MM.1S (cell line): ENCODE measurements at regions not wholly inside any gene's neighbourhood (a gene's known extent, or its start where the extent isn't known, plus 50 kb on each side); places are given as distances from the start of the nearest gene placed in this dataset.

Experiments used
- DNase-seq: peaks from one replicate; pipeline ENCODE4 v3.0.0-alpha.2; 2015
- H2AFZ ChIP-seq: fragments of 300-600 bp; sonication (generic); 2 replicates; pipeline ENCODE4 v1.6.0; 2016; ENCODE audit warnings: antibody characterized with exemption, low read length
- H3F3A ChIP-seq: fragments of 300-600 bp; sonication (generic); 2 replicates; pipeline ENCODE4 v1.6.1; 2016; ENCODE audit warnings: mild to moderate bottlenecking, antibody characterized with exemption, low read length, moderate library complexity, mixed read lengths; ENCODE audit not compliant: insufficient read depth
- H3K27ac ChIP-seq: fragments of 300-600 bp; sonication (generic); 2 replicates; pipeline ENCODE4 v1.5.1; 2016; ENCODE audit warnings: mild to moderate bottlenecking, low read length
- H3K27me3 ChIP-seq: fragments of 300-600 bp; sonication (generic); replicated peaks from 2 replicates; pipeline ENCODE4 v1.6.0; 2016; ENCODE audit warnings: low read length; ENCODE audit not compliant: insufficient read depth
- H3K36me3 ChIP-seq: fragments of 300-600 bp; sonication (generic); replicated peaks from 2 replicates; pipeline ENCODE4 v1.6.1; 2016; ENCODE audit warnings: mild to moderate bottlenecking, low read length, mixed read lengths; ENCODE audit not compliant: insufficient read depth
- H3K4me1 ChIP-seq: fragments of 300-600 bp; sonication (generic); 2 replicates; pipeline ENCODE4 v1.6.1; 2016; ENCODE audit warnings: low read length, mixed read lengths
- H3K4me2 ChIP-seq: fragments of 300-600 bp; sonication (generic); 2 replicates; pipeline ENCODE4 v1.6.0; 2016; ENCODE audit warnings: low read depth, low read length
- H3K4me3 ChIP-seq: fragments of 300-600 bp; sonication (generic); 2 replicates; pipeline ENCODE4 v1.5.1; 2016; ENCODE audit warnings: low read length, mixed read lengths
- H3K79me2 ChIP-seq: fragments of 300-600 bp; sonication (generic); 2 replicates; pipeline ENCODE4 v1.6.1; 2016; ENCODE audit warnings: mixed run types, low read length, mixed read lengths
- H3K9ac ChIP-seq: fragments of 300-600 bp; sonication (generic); 2 replicates; pipeline ENCODE4 v1.6.1; 2016; ENCODE audit warnings: low read length, mixed read lengths
- H3K9me2 ChIP-seq: fragments of 300-600 bp; sonication (generic); replicated peaks from 2 replicates; pipeline ENCODE4 v1.6.1; 2016; ENCODE audit warnings: mild to moderate bottlenecking, low read length, mixed read lengths; ENCODE audit not compliant: insufficient read depth
- H3K9me3 ChIP-seq: fragments of 300-600 bp; sonication (generic); replicated peaks from 2 replicates; pipeline ENCODE4 v1.6.1; 2016; ENCODE audit warnings: mild to moderate bottlenecking, low read length, mixed read lengths; ENCODE audit not compliant: insufficient read depth
- H4K20me1 ChIP-seq: fragments of 300-600 bp; sonication (generic); 2 replicates; pipeline ENCODE4 v1.6.1; 2016; ENCODE audit warnings: mild to moderate bottlenecking, low read length, moderate library complexity, mixed read lengths; ENCODE audit not compliant: insufficient read depth
- EZH2 ChIP-seq: fragments of 300-600 bp; sonication (generic); optimal IDR thresholded peaks from 2 replicates; pipeline ENCODE3; 2017; ENCODE audit warnings: low read depth, mild to moderate bottlenecking, antibody characterized with exemption, low read length, mixed read lengths
- EZH2phosphoT487 ChIP-seq: fragments of 300-600 bp; sonication (generic); IDR thresholded peaks from 2 replicates; pipeline ENCODE4 v1.6.1; 2018; ENCODE audit warnings: antibody characterized with exemption, low read length
- TF ChIP-seq, protein P1 (sequence below): fragments of 300-600 bp; sonication (generic); IDR thresholded peaks from 2 replicates; pipeline ENCODE4 v1.5.1; 2016; ENCODE audit warnings: antibody characterized with exemption, low read length, mixed read lengths

GRCh38 chr5:104763216-104763615 lies 1200.6 kb upstream of the NUDT12 start:
- H4K20me1 ChIP-seq, result no peaks in the 10 kb centered on the region
- H3K4me1 ChIP-seq, result no peaks in the 10 kb centered on the region
- DNase-seq, result no peak
- H3K9me3 ChIP-seq, result no peaks in the 10 kb centered on the region
- H3K27me3 ChIP-seq, result no peaks in the 10 kb centered on the region
- H3K4me3 ChIP-seq, result no peak overlapping the region
- H3K4me2 ChIP-seq, result no peak overlapping the region
- H3K36me3 ChIP-seq, result no peaks in the 10 kb centered on the region
- no peak overlapping the region for H2AFZ ChIP-seq
- H3F3A ChIP-seq, result no peaks in the 10 kb centered on the region
- TF ChIP-seq, protein P1, sequence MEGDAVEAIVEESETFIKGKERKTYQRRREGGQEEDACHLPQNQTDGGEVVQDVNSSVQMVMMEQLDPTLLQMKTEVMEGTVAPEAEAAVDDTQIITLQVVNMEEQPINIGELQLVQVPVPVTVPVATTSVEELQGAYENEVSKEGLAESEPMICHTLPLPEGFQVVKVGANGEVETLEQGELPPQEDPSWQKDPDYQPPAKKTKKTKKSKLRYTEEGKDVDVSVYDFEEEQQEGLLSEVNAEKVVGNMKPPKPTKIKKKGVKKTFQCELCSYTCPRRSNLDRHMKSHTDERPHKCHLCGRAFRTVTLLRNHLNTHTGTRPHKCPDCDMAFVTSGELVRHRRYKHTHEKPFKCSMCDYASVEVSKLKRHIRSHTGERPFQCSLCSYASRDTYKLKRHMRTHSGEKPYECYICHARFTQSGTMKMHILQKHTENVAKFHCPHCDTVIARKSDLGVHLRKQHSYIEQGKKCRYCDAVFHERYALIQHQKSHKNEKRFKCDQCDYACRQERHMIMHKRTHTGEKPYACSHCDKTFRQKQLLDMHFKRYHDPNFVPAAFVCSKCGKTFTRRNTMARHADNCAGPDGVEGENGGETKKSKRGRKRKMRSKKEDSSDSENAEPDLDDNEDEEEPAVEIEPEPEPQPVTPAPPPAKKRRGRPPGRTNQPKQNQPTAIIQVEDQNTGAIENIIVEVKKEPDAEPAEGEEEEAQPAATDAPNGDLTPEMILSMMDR, result no peak
- no peak for TF ChIP-seq EZH2
- no peak for TF ChIP-seq EZH2phosphoT487
- H3K79me2 ChIP-seq, result no peaks in the 10 kb centered on the region
- no peak overlapping the region for H3K9ac ChIP-seq
- no peak overlapping the region for H3K27ac ChIP-seq
- H3K9me2 ChIP-seq, result no peaks in the 10 kb centered on the region

- Histone ChIP-seq H4K20me1 (no peaks in the 10 kb centered on the region), H3K9me2 (no peaks in the 10 kb centered on the region)
- TF ChIP-seq EZH2phosphoT487 (no peak), EZH2 (no peak)
- TF ChIP-seq, protein P1, result no peak
These were observed 1195.3 kb upstream of the NUDT12 start for GRCh38 chr5:104757915-104758314.

DNA sequence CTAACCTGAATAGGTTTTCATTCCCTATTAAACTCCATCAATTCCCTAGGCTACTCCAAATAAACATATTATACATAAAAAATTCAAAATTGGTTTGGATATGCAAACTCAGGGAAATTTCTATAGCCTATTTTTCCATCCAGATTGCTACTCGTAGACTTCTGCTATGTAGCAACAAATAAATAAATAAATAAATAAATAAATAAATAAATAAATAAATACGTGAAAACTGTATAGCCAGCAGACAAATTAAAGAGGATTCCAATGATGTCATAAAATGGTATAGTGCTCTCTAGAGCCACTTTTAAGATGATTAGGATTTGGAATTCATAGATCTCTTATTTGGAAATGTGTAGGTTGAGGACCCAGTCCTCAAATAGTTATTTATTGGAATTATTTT lies 1193.2 kb upstream of the NUDT12 start:
- Histone ChIP-seq H3K27me3 (no peaks in the 10 kb centered on the region), H3F3A (no peaks in the 10 kb centered on the region), H3K27ac (no peak overlapping the region), H3K9me3 (no peaks in the 10 kb centered on the region), H3K36me3 (no peaks in the 10 kb centered on the region), H3K4me1 (no peaks in the 10 kb centered on the region), H3K4me2 (no peak overlapping the region), H3K4me3 (no peak overlapping the region), H4K20me1 (no peaks in the 10 kb centered on the region), H3K9ac (no peak overlapping the region), H3K79me2 (no peaks in the 10 kb centered on the region), H2AFZ (no peak overlapping the region), H3K9me2 (no peaks in the 10 kb centered on the region)
- DNase-seq, result no peak
- no peak for TF ChIP-seq EZH2
- no peak for TF ChIP-seq EZH2phosphoT487
- TF ChIP-seq, protein P1, result no peak

More at GRCh38 chr5:104757915-104758314, 1195.3 kb upstream of the NUDT12 start:
- H2AFZ ChIP-seq, result no peak overlapping the region
- no peak overlapping the region for H3K27ac ChIP-seq
- no peaks in the 10 kb centered on the region for H3F3A ChIP-seq
- H3K4me1 ChIP-seq, result no peaks in the 10 kb centered on the region
- DNase-seq, result no peak
- H3K4me2 ChIP-seq, result no peak overlapping the region
- H3K9me3 ChIP-seq, result no peaks in the 10 kb centered on the region
- no peaks in the 10 kb centered on the region for H3K27me3 ChIP-seq
- no peaks in the 10 kb centered on the region for H3K36me3 ChIP-seq
- no peak overlapping the region for H3K4me3 ChIP-seq
- H3K79me2 ChIP-seq, result no peaks in the 10 kb centered on the region
- no peak overlapping the region for H3K9ac ChIP-seq
